HCT116 (cell line): ENCODE measurements at regions not wholly inside any gene's neighbourhood (a gene's known extent, or its start where the extent isn't known, plus 50 kb on each side); places are given as distances from the start of the nearest gene placed in this dataset.

ENCODE experiments used
- ATAC-seq: fragments of 200-7000 bp; cut with Tn5 transposase; 2 replicates; pipeline ENCODE4 v1.9.1; 2020; ENCODE audit warnings: mild to moderate bottlenecking, moderate library complexity
- BruUV-seq: library from RNA; stranded (reverse); fragments of 400-500 nt; replicated peaks from 2 replicates; lab custom pipeline; 2021; lab: Mats Ljungman, UMichigan
- CTCF ChIA-PET: fragments of 300-600 bp; sonication (Branson Sonifier 250); formaldehyde crosslinking; loops from one replicate; lab custom pipeline; 2021; ENCODE audit warnings: antibody characterized with exemption; lab: Charles Lee
- POLR2A ChIA-PET: fragments of 300-600, 350-600 bp; sonication (Branson Sonifier 250); formaldehyde crosslinking; loops from one replicate; lab custom pipeline; 2021; ENCODE audit warnings: antibody characterized with exemption; lab: Charles Lee
- RAD21 ChIA-PET, 2 experiments: fragments of 300-600 bp; sonication (Branson Sonifier 250); formaldehyde crosslinking; loops; one replicate each; lab custom pipeline; 2023; ENCODE audit warnings: low total read pairs in 2 of 2; ENCODE audit not compliant: uncharacterized antibody in 2 of 2, unreplicated experiment in 2 of 2, low non-redundant PET in 1 of 2; lab: Charles Lee
- DNase-seq: peaks from one replicate; pipeline ENCODE4 v3.0.0-alpha.2; 2010; ENCODE audit warnings: low read depth, low spot score
- H2AFZ ChIP-seq: fragments of 200-600 bp; shearing (Covaris generic), sonication (generic); 2 replicates; pipeline ENCODE4 v1.6.1; 2017; ENCODE audit warnings: low read depth, mixed run types, mixed read lengths, antibody characterized with exemption, low read length; ENCODE audit not compliant: poor library complexity, severe bottlenecking
- H3K27ac ChIP-seq: 2 replicates; pipeline ENCODE4 v1.5.1; 2012; ENCODE audit warnings: low read depth, low read length
- H3K27me3 ChIP-seq: fragments of 200-600 bp; sonication (generic); 2 replicates; pipeline ENCODE4 v1.6.1; 2016; ENCODE audit warnings: mixed run types, low read length, mixed read lengths; ENCODE audit not compliant: insufficient read depth
- H3K36me3 ChIP-seq, 2 experiments: fragments of 200-500 bp in 1 of 2; fragments of 200-600 bp in 1 of 2; sonication (Bioruptor generic) in 1 of 2; sonication (generic) in 1 of 2; 2 replicates each; pipeline versions ENCODE4 v1.5.1 to v1.6.1; 2014 to 2016; ENCODE audit warnings: low read length in 2 of 2, inconsistent platforms in 1 of 2, mixed read lengths in 1 of 2, mixed run types in 1 of 2; ENCODE audit not compliant: insufficient read depth in 2 of 2, control insufficient read depth in 1 of 2
- H3K4me1 ChIP-seq, 2 experiments: fragments of 200-600 bp in 1 of 2; sonication (generic) in 1 of 2; 2 replicates each; pipeline versions ENCODE4 v1.5.1 to v1.6.1; 2012 to 2017; ENCODE audit warnings: low read length in 2 of 2, inconsistent platforms in 1 of 2, mild to moderate bottlenecking in 1 of 2, mixed read lengths in 1 of 2, mixed run types in 1 of 2, moderate library complexity in 1 of 2; ENCODE audit not compliant: insufficient read depth in 2 of 2, control insufficient read depth in 1 of 2
- H3K4me2 ChIP-seq: fragments of 200-600 bp; sonication (generic); 2 replicates; pipeline ENCODE4 v1.6.1; 2017; ENCODE audit warnings: mixed run types, low read length, mixed read lengths
- H3K4me3 ChIP-seq, 2 experiments: fragments of 200-600 bp in 1 of 2; sonication (generic) in 1 of 2; replicated peaks in 1 of 2; 2 replicates each; pipeline ENCODE4 v1.5.1; 2011 to 2016; ENCODE audit warnings: low read length in 2 of 2, control low read depth in 1 of 2, low read depth in 1 of 2, mild to moderate bottlenecking in 1 of 2, mixed read lengths in 1 of 2, mixed run types in 1 of 2
- H3K79me2 ChIP-seq: fragments of 200-600 bp; sonication (generic); 2 replicates; pipeline ENCODE4 v1.6.1; 2017; ENCODE audit warnings: mild to moderate bottlenecking, mixed run types, low read length, moderate library complexity, mixed read lengths; ENCODE audit not compliant: insufficient read depth
- H3K9ac ChIP-seq: fragments of 200-600 bp; sonication (generic); 2 replicates; pipeline ENCODE4 v1.6.1; 2016; ENCODE audit warnings: low read length, mixed read lengths
- H3K9me2 ChIP-seq: fragments of 200-600 bp; sonication (generic), shearing (Covaris generic); 2 replicates; pipeline ENCODE4 v1.6.1; 2017; ENCODE audit warnings: mixed run types, mild to moderate bottlenecking, moderate library complexity; ENCODE audit not compliant: insufficient read depth
- H3K9me3 ChIP-seq, 2 experiments: fragments of 200-500 bp in 1 of 2; fragments of 200-600 bp in 1 of 2; sonication (Bioruptor generic) in 1 of 2; sonication (generic) in 1 of 2; 2 replicates each; pipeline ENCODE4 v1.6.1; 2014 to 2017; ENCODE audit warnings: low read length in 2 of 2, mixed read lengths in 2 of 2, inconsistent platforms in 1 of 2, low read depth in 1 of 2, mild to moderate bottlenecking in 1 of 2, mixed run types in 1 of 2, moderate library complexity in 1 of 2; ENCODE audit not compliant: control insufficient read depth in 1 of 2, insufficient read depth in 1 of 2
- H4K20me1 ChIP-seq: fragments of 200-600 bp; sonication (generic), shearing (Covaris generic); 2 replicates; pipeline ENCODE4 v1.6.1; 2017; ENCODE audit warnings: mixed run types, mild to moderate bottlenecking, moderate library complexity; ENCODE audit not compliant: insufficient read depth
- CBX3 ChIP-seq: IDR thresholded peaks from 2 replicates; pipeline ENCODE4 v1.6.1; 2012; ENCODE audit warnings: low read depth
- CTCF ChIP-seq, 3 experiments: fragments of 200-600 bp in 1 of 3; sonication (generic) in 1 of 3; IDR thresholded peaks in 2 of 3; conservative IDR thresholded peaks in 1 of 3; 2 replicates each; pipeline ENCODE4 v1.5.1; 2012 to 2017; ENCODE audit warnings: low read depth in 2 of 3, low read length in 2 of 3, antibody characterized with exemption in 1 of 3, borderline replicate concordance in 1 of 3, control low read depth in 1 of 3, mild to moderate bottlenecking in 1 of 3, mixed read lengths in 1 of 3, mixed run types in 1 of 3, moderate library complexity in 1 of 3; ENCODE audit not compliant: insufficient read depth in 1 of 3
- ELF1 ChIP-seq: IDR thresholded peaks from 2 replicates; pipeline ENCODE4 v1.6.1; 2012; ENCODE audit warnings: low read depth, borderline replicate concordance
- EZH2 ChIP-seq: fragments of 200-600 bp; sonication (generic); IDR thresholded peaks from 2 replicates; pipeline ENCODE4 v1.6.1; 2017; ENCODE audit warnings: antibody characterized with exemption, mixed run types
- POLR2A ChIP-seq: IDR thresholded peaks from 2 replicates; pipeline ENCODE4 v1.7.0; 2011; ENCODE audit warnings: borderline replicate concordance; ENCODE audit not compliant: insufficient read depth, insufficient read length; ENCODE audit errors: extremely low read depth
- RAD21 ChIP-seq: IDR thresholded peaks from 2 replicates; pipeline ENCODE4 v1.6.1; 2012; ENCODE audit warnings: low read depth, mild to moderate bottlenecking
- SIN3A ChIP-seq: IDR thresholded peaks from 2 replicates; pipeline ENCODE4 v1.6.1; 2012; ENCODE audit warnings: low read depth
- SP1 ChIP-seq: IDR thresholded peaks from 2 replicates; pipeline ENCODE4 v1.6.1; 2012; ENCODE audit warnings: low read depth
- TCF7L2 ChIP-seq: IDR thresholded peaks from 2 replicates; pipeline ENCODE4 v1.7.0; 2011; ENCODE audit warnings: borderline replicate concordance, inconsistent platforms; ENCODE audit not compliant: insufficient read depth, insufficient read length; ENCODE audit errors: extremely low read depth
- YY1 ChIP-seq: IDR thresholded peaks from 2 replicates; pipeline ENCODE4 v1.6.1; 2011; ENCODE audit warnings: low read length, low read depth, moderate library complexity, mild to moderate bottlenecking; ENCODE audit not compliant: insufficient replicate concordance; ENCODE audit errors: extremely low read depth
- ZBTB33 ChIP-seq: IDR thresholded peaks from 2 replicates; pipeline ENCODE4 v1.6.1; 2011; ENCODE audit warnings: mild to moderate bottlenecking, low read length, moderate library complexity; ENCODE audit not compliant: insufficient replicate concordance; ENCODE audit errors: extremely low read depth
- ZFX ChIP-seq: fragments of 450-650 bp; IDR thresholded peaks from 2 replicates; pipeline ENCODE4 v1.6.1; 2017
- ZNF274 ChIP-seq: fragments of 200-500 bp; sonication (Bioruptor generic); IDR thresholded peaks from 2 replicates; pipeline ENCODE4 v1.6.1; 2014; ENCODE audit warnings: mild to moderate bottlenecking, low read depth, low read length, inconsistent platforms
- intact Hi-C: fragments of 100-400 bp; cut with micrococcal nuclease; formaldehyde crosslinking; loops from 2 replicates; pipeline ENCODE4 v1.10.0; 2022
- TF ChIP-seq, protein P1 (sequence below): IDR thresholded peaks from 2 replicates; pipeline ENCODE4 v1.6.1; 2012
- TF ChIP-seq, protein P2 (sequence below): IDR thresholded peaks from 2 replicates; pipeline ENCODE4 v1.6.1; 2012

GRCh38 chr5:115735108-115735998, 81.1 kb downstream of the CDO1 start:
- H2AFZ ChIP-seq = no peak overlapping the region
- TF ChIP-seq CTCF (IDR thresholded peaks at IDR 0.05 in 2 of 3, conservative IDR thresholded peaks at IDR 0.05 in 1 of 3; ENCODE audit: borderline replicate concordance in 1 of 3, insufficient read depth in 1 of 3, low read depth in 2 of 3, low read length in 2 of 3) = no peak
- TF ChIP-seq POLR2A = no peak
- TF ChIP-seq, protein P1, sequence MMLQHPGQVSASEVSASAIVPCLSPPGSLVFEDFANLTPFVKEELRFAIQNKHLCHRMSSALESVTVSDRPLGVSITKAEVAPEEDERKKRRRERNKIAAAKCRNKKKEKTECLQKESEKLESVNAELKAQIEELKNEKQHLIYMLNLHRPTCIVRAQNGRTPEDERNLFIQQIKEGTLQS = no peak
- no peak for TF ChIP-seq EZH2
- no peak for TF ChIP-seq ELF1
- TF ChIP-seq, protein P2, sequence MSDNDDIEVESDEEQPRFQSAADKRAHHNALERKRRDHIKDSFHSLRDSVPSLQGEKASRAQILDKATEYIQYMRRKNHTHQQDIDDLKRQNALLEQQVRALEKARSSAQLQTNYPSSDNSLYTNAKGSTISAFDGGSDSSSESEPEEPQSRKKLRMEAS = no peak
- no peak for TF ChIP-seq SIN3A
- TF ChIP-seq CBX3 = no peak
- no peak for TF ChIP-seq SP1
- TF ChIP-seq RAD21 = no peak
- no peak for TF ChIP-seq TCF7L2
- TF ChIP-seq YY1 = no peak
- TF ChIP-seq ZNF274 = no peak
- TF ChIP-seq ZFX = no peak
- TF ChIP-seq ZBTB33 = no peak

More at GRCh38 chr5:115735108-115735998, 81.1 kb downstream of the CDO1 start:
- Histone ChIP-seq H3K4me3 (no peak overlapping the region), H3K9ac (no peak overlapping the region), H4K20me1 (no peaks in the 10 kb centered on the region), H3K9me2 (no peaks in the 10 kb centered on the region), H3K9me3 (no peaks in the 10 kb centered on the region), H3K4me1 (no peaks in the 10 kb centered on the region), H3K27me3 (no peaks in the 10 kb centered on the region), H3K27ac (no peak overlapping the region), H3K36me3 (no peaks in the 10 kb centered on the region), H3K4me2 (no peak overlapping the region), H3K79me2 (no peaks in the 10 kb centered on the region)
- ChIA-PET RAD21 (no interaction called here), CTCF (no interaction called here), POLR2A (no interaction called here)
- no TSS peak for BruUV-seq
- intact Hi-C loops = no loop called here
- ATAC-seq (no peak), DNase-seq (no peak)
